GM21723 (cell line): ENCODE measurements at regions not wholly inside any gene's neighbourhood (a gene's known extent, or its start where the extent isn't known, plus 50 kb on each side); places are given as distances from the start of the nearest gene placed in this dataset.
A peak's percentile ranks its signal among the peaks of the same experiment; 100 is the strongest.

Experiments
- ATAC-seq: cut with Tn5 transposase; IDR thresholded peaks from one replicate; pipeline ENCODE4 v1.9.1; 2021; ENCODE audit warnings: mild to moderate bottlenecking, moderate library complexity; ENCODE audit not compliant: unreplicated experiment

DNA sequence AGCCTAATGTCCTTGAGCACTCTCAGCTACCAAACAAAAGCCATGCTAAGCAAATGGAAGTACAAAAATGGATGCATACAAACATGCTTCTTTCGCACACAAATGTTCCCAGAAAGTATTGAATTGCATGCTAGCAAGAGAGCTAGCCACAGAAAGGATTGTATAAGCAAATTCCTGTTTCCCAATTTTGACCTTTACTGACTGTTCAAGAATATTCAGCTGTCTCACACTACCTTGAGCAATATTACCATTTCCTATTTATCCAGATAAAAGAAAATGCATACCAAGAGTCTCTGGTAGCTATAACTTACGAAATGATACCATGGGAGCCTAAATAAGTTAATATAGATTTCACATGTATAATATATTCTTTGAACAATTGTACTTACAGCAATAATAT is 264.6 kb downstream of the TMEM167A start:
- no peak for ATAC-seq

GRCh38 chr5:82811490-82811889 is 265.7 kb downstream of the TMEM167A start:
- no peak for ATAC-seq

- ATAC-seq, result no peak
Measured at GRCh38 chr5:82809420-82810143, 267.6 kb downstream of the TMEM167A start.

- no peak for ATAC-seq
Measured at GRCh38 chr5:82808960-82809359, 268.2 kb downstream of the TMEM167A start.

DNA sequence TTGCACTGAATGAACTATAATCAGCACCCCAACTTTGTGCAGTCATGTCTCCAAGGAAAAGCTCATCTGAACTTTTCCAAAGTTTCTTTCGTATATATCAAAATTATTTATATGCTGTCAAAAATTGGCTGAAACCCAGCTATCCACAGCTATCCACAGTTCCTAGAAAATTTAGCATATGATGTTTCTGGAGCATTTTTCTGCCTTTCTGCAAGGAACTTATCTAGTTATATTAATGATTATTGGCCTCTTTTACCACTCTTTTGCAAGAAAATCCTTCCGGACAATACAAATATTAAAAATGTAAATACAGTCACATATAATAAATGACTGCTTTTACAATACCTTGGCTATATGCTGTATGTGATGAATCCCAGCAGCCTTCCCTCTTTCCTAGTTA is 270.2 kb downstream of the TMEM167A start:
- no peak for ATAC-seq

- no peak for ATAC-seq
Measured at GRCh38 chr5:82806513-82806912, 270.7 kb downstream of the TMEM167A start.

DNA sequence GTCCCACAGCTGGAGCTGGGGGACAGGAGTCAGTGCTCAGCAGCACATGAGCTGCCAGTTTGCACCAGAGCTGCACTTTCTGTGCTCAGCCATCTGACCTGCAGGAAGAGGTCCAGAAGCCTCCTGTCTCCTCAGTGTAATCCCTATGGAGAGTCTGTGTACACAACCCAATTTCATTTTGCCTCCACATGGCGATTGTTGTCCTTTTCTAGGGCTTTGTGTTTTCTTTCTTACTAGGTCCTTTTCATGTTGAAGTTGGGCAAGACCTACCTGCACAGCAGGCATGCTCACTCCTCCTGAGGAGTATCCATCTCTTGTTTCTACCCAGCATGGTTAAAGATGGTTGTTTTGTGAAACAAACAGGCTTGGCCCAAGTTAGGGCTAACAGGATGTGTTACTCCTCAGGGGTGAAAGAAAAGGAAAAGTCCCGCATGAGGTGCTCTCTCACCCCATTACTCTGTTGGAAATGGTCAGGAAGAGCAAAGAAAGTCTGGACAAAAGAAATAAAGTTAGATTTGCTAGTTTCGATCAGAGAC is 273.0 kb downstream of the TMEM167A start:
- no peak for ATAC-seq

DNA sequence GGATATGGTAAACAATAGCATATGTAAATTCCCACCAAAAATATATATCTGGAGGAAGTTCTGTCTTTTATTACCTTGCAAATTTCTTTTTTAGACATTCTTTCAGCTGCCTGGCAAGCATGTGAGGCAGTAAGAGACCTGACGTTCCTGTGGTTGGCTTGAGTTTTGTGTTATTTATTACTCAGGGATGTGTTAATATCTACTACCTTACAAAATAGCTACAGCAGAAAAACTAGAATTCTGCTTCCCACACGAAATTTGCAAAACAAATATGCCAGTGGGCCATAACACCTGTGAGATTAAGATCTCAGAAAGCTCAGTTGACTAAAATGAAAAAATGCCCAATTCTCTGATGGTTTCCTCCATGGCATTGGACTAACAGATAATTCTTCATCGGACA is 274.2 kb downstream of the TMEM167A start:
- peak; percentile 60 for ATAC-seq

DNA sequence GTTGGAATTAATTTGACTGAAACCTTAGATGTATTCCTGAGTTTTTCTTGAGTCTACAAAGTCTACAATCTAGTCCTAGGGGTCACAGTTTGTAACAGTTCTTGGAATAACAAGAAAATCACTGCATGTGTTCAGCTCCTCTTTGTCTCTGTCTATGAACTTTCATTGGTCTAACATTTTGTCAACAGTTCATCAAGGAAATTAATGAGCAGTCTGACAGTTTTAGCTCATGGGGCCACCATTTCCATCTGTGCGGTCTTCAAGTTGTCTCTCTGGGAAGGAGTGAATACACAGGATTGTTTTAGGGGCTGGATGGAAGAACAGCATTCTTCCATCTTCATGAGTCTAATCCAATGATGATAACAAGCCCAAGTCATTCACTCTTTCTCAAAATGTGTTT is 276.4 kb downstream of the TMEM167A start:
- no peak for ATAC-seq

DNA sequence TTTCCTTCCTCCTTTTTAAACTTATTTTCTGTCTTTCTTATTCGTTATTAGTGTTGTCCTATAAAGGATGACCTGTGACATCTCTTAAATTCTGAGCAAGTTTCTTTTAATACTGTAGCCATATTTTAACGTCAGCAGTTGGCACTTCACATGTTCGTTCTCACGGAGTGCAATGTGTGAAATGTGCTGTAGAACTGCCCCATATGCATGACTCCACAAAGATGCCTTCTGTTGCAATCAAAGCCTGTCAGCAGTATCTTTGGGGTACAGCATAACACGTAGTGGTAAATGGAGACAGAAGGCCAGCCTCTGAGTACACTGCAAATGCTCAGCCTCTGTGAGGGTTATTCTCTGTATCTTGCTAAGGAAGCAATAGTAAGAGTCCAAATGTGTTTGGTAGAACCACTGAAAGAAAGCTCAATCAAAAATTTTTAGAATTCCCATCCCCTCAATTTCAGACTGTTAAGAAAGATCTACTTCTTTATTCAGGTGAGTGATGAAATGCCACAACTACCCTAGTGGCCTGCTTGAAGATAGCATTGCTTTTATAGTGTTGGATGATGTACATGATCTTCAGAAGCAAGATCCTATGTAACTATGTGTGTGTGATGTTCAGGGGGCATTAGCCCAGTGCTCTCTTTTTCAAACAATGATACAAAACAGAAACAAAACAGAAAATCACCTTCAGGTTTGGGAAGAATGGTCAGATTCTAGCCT is 277.7 kb downstream of the TMEM167A start:
- ATAC-seq, result no peak

- no peak for ATAC-seq
Measured at GRCh38 chr5:82798676-82799075, 278.5 kb downstream of the TMEM167A start.

DNA sequence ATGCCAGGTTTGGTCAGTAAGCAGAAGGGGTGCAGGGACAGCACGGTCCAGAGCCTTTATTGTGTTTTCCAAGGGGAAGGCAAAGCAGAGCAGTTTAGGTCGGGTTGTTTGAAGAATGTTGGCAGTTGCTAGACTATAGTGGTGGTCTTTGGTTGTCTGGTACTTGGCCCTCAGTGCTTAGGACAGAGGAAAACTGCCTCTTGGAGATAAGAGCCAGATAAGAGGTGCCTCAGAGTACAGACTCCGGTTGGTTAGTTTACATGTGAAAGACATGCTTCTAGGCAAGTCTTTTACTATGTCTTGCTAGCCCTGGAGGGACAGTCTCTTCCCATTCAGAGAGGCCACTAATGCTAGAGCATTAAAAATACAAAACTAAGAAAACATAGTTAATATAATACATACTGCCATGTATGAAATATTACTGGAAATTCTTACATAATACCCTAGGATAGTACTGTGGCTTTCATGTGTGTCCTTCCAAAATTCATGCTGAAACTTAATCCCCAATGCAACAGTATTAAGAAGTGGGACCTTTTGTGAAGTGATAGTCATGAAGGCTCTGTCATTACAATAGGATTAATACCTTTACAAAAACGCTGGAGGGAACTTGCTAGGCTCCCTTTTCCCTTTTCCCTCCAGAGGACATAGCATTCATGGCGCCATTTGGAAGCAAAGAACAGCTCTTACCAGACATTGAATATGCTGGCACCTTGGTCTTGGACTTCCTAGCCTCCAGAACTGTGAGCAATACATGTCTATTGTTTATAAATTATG is 280.4 kb downstream of the TMEM167A start:
- ATAC-seq, result no peak

- no peak for ATAC-seq
Measured at GRCh38 chr5:82794876-82795275, 282.3 kb downstream of the TMEM167A start.

- no peak for ATAC-seq
Measured at GRCh38 chr5:82793808-82794419, 283.3 kb downstream of the TMEM167A start.

GRCh38 chr5:82792096-82792495 is 285.1 kb downstream of the TMEM167A start:
- ATAC-seq, result no peak

- ATAC-seq, result no peak
Measured at GRCh38 chr5:82789095-82789494, 288.1 kb downstream of the TMEM167A start.

DNA sequence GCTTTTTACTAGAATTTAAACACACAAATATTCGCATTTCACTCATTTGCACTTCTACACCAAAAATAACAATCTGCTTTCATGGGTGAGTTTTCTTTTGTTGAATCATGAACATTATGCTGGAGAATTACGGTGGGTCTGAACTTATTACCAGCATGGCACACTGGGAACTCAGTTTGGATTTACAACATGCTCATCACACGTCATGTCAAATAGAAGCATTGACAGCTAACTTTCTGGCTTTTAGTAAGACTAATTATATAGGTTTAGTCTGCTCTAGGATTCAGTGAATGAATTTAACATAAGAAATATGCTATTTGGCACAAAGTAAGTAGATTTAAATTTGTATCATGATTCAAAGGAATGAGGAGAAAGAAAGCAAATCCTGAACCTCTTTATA is 290.4 kb downstream of the TMEM167A start:
- no peak for ATAC-seq

- ATAC-seq, result no peak
Measured at GRCh38 chr5:82785882-82786509, 291.2 kb downstream of the TMEM167A start.

GRCh38 chr5:82785456-82785855 is 291.7 kb downstream of the TMEM167A start:
- no peak for ATAC-seq

DNA sequence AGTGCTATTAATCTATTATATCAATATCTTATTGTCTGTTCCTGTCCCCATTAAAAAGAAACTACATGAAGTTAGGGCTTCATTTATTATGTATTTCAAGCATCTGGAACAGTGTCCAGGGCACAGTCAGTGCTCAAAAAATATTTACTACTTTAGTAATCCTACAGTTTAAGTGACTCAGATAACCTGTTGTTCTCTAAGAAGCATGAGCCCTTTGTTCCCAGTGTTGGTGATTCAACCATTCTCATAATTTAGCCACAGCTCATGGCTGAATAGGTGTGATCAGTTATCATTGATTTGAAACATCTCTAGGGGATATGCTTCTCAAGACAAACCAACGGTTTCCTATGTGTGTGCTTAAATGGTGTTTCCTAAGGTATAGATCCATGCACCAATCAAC is 292.7 kb downstream of the TMEM167A start:
- no peak for ATAC-seq

DNA sequence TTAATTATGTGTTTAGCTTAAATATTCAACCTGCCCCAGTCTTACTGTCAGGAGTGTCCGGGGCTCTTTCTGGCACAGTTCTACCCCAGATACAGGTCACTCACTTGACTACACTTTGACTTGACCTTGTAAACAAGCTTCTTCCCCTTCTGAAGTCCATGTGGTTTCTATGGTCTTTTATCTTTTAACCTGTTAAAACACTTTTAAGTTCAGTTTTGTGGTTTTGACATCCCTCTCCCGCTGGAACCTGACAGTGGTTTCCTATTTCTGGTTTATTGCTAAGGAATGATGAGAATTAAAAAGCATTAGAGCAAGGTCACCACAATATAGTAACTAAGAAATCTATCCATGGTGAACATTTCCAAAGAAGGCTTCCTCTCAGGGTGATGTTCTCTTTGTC is 300.1 kb downstream of the TMEM167A start:
- ATAC-seq, result no peak
